COR-L47 (cell line): ENCODE measurements at regions not wholly inside any gene's neighbourhood (a gene's known extent, or its start where the extent isn't known, plus 50 kb on each side); places are given as distances from the start of the nearest gene placed in this dataset.
A peak's percentile ranks its signal among the peaks of the same experiment; 100 is the strongest.
"Not testable (repeated sequence)": the region's sequence is repeated elsewhere in the genome, so short reads cannot be mapped to it uniquely, and the experiment has no call there.

Source experiments
- DNase-seq: peaks from one replicate; lab custom pipeline; 2025; lab: John Stamatoyannopoulos, UW

GRCh38 chr18:21928925-21929324 is 188.3 kb downstream of the MIB1 start:
- no peak for DNase-seq

DNA sequence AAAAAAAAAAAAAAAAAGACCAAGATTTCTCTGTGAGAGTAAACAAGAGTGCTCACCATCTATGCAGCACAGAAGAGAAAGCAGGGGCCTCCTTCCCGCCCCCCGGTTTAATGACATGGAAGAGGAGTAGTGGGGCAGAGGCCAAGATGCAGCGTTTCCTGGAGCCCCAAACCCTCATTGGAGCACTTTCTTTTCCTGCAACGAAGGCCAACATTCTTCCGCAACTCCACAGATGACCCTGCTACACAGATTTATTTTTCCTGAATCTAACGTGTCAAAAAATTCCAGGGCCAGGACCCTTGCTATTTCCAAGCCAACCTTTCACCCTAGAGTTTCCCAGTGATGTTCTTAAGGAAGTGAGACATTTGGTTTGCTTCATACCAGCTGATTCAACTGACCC is 189.6 kb downstream of the MIB1 start:
- DNase-seq = no peak

GRCh38 chr18:21933931-21934765 is 193.6 kb downstream of the MIB1 start:
- no peak for DNase-seq

GRCh38 chr18:21934766-21935015 is 194.1 kb downstream of the MIB1 start:
- DNase-seq = no peak

- DNase-seq = no peak
Observed at GRCh38 chr18:21943456-21943855, 202.9 kb downstream of the MIB1 start.

DNA sequence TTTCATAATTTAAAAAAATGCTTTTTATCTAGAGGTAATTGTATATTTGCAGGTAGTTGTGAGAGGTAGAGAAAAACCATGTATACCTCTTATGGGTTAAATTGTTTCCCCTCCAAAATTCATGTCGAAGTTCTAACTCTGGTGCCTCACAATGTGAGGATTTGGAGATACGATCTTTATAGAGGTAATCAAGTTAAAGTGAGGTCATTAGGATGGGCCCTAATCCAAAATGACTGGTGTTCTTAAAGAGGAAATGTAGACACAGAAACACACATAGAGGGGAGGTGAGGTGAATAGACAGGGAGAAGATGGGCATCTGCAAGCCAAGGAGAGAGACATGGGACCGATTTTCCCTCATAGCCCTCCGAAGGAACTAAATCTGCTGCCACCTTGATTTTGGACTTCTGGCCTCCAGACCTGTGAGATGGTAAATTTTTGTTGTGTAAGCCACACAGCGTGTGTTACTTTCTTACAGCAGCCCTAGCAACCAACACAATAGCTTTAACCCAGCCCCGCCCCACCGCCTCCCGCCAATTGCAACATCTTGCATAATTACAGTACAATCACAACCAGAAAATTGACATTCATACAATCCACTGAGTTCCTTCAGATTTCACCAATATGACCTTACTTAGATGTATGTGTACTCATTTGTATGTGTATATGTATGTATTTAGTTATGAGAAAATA is 208.9 kb downstream of the MIB1 start:
- no peak for DNase-seq

GRCh38 chr18:21955757-21956652 is 213.4 kb upstream of the GATA6 start:
- DNase-seq = peak; percentile 53

- no peak for DNase-seq
Observed at GRCh38 chr18:21958263-21958662, 211.1 kb upstream of the GATA6 start.

GRCh38 chr18:21958707-21959450 is 210.5 kb upstream of the GATA6 start:
- DNase-seq = no peak

DNA sequence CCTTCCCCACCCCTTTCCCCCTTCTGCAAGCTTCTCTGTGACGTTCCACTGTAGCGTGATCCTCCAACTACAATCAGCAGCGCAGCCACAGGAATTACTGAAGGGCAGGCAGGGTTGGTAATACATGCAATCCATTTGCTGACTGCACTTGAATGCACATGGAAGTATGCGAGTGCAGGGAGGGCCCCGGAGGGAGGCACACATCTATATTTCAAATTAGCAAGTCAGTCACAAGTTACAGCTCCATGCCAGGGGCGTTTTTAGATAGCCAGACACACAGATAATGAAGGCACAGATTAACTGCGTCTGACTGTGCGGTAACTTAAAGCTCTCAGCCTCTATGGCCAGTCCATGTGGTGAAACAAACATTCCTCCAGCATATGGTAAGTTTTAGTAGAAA is 209.2 kb upstream of the GATA6 start:
- no peak for DNase-seq

- DNase-seq = no peak
Observed at GRCh38 chr18:21963336-21963735, 206.1 kb upstream of the GATA6 start.

GRCh38 chr18:21968338-21968737 is 201.1 kb upstream of the GATA6 start:
- no peak for DNase-seq

GRCh38 chr18:21972281-21972680 is 197.1 kb upstream of the GATA6 start:
- no peak for DNase-seq

- DNase-seq = not testable (repeated sequence)
Observed at GRCh38 chr18:21975954-21976353, 193.4 kb upstream of the GATA6 start.

DNA sequence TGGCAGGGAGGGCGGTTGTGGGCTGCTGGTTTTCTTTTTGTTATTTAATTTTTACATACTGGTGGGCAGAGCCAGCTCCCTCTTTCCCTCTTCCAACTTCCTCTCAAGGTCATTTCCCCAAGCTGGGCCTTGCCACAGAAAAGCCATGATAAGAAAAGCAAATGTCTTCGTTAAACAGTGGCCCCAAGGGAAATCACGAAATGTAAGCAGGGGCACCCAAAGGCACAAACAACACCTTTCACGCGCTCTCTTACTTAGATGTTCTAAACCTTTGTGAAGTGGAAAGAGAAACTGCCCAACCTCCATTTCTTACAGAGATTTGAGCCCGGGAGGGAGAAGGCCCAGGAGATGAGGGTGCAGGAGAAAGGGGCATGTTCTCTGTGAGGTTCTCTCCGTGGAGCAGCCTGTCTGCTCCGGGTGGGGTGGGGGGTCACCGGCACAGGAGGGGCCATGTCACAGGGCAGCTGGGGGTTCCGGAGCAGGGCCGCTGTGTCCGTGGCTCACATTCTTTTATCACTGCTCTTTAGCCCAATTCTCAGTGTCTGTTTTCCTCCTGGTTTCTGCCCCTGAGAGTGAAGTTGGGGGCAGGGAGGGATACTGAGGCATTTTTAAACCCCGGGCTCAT is 190.7 kb upstream of the GATA6 start:
- DNase-seq = no peak

GRCh38 chr18:21979171-21979560 is 190.2 kb upstream of the GATA6 start:
- DNase-seq = no peak

DNA sequence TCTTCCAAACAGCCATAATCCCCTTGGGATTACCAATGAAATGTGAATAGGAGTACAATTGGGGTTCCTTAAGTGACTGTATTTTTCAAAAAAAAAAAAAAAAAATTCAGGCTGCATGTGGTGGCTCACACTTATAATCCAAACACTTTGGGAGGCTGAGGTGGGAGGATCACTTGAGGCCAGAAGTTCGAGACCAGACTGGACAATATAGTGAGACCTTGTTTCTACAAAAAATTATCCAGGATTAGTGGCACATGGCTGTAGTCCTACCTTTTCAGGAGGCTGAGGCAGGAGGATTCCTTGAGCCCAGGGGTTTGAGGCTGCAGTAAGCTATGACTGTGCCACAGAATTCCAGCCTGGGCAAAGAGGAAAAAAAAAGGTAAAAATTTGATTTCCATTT is 189.6 kb upstream of the GATA6 start:
- no peak for DNase-seq

DNA sequence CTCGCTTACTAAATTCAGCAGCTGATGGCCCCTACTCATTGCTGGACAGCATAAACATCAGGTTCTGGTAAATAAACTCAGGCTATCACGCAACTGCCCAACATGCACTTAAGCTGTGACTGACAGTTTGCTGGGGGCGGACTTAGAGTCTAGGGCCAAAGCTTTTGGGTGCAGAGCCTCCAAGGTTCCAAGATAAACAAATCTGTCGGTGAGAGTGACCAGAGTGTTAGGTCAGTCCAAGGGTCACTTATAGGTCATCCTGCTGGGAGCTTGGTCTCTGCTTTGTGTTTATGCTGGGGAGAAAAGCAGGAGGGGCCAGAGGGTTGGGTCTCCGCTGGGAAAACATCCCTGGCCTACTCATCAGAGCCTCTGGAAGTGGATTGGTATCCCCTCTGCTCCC is 188.6 kb upstream of the GATA6 start:
- DNase-seq = no peak

GRCh38 chr18:21981489-21981888 is 187.9 kb upstream of the GATA6 start:
- not testable (repeated sequence) for DNase-seq

DNA sequence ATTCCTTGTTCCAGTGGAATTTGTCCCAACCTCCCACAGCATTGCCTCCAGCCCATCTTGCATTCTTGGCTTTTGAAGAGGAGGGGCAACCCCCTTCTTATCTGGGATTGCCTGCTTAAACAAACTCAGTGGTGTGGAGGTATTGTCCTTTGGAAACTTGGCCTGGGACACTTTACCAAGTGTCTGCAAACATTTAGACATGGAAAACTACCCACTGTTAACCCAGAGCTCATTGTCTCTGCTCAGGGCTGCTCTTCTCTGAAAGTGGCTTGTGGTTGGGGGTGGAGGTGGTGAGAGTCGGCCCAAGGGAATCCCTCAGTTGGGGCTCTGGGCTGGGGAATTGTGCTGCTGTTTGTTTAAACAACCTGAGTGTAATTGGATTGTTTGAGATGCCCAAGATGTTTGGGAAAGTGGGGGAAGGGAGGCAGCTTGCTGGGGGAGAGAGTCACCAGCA is 178.3 kb upstream of the GATA6 start:
- DNase-seq = no peak

DNA sequence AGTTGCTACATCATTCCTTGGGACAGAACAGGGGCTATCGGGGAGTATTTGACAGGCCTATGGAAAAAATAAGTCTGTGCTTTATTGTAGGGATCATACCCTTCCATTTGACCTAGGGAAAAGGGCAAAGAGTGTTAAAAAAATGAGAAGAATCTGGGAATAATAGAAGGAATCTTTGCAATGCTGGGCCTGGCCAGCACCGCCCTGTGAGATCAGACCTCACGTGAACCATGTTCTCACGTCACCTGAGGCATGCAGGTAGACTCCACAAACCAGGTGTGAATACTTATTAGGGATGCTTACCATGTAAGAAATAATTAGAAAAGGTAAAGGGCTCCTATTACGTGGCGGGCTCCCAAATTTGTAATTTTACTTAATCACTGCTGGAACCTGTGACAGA is 177.5 kb upstream of the GATA6 start:
- DNase-seq = no peak
